ENCODE measurements at regions not wholly inside any gene's neighbourhood (a gene's known extent, or its start where the extent isn't known, plus 50 kb on each side); places are given as distances from the start of the nearest gene placed in this dataset.

DNA sequence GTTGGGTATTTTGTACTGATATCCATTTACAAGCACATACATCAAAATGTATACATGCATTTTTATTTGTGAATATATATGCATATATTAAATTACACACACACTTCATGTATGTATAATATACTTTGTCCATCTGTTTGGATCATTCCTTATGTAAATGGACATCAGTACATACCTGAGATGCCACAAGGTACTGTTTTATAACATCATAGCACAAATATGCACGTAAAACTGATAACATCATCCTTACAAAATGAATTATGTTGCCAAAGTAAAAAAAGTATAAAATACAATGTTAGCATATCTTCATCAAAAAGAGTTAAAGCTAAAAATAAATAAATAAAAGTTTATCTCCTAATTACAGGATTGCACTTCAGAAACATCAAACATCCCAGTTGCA lies 634.8 kb upstream of the UBE2E2 start (continued):
- TF ChIP-seq CBX5 (IDR thresholded peaks at IDR 0.05; ENCODE audit: low read depth, low read length) (no peak), CHD2 (IDR thresholded peaks at IDR 0.05; ENCODE audit: low read length) (no peak), POU5F1 (IDR thresholded peaks at IDR 0.05; ENCODE audit: low read depth, low read length) (no peak), RAD21 (IDR thresholded peaks at IDR 0.05 in 1 of 2, conservative IDR thresholded peaks at IDR 0.05 in 1 of 2; ENCODE audit: low read depth in 2 of 2, low read length in 2 of 2) (no peak), CHD1 (IDR thresholded peaks at IDR 0.05; ENCODE audit: low read depth, low read length) (no peak), POLR2AphosphoS5 (IDR thresholded peaks at IDR 0.05; ENCODE audit: low read depth, low read length) (no peak), SIN3A (conservative IDR thresholded peaks at IDR 0.05 in 1 of 2, IDR thresholded peaks at IDR 0.05 in 1 of 2; ENCODE audit: low read depth in 1 of 2, low read length in 2 of 2) (no peak), NRF1 (IDR thresholded peaks at IDR 0.05; ENCODE audit: low read depth, low read length) (no peak), CBX8 (IDR thresholded peaks at IDR 0.05; ENCODE audit: borderline replicate concordance, low read depth, low read length) (no peak)

Data from H1 (cell line).